GM12878 (cell line): ENCODE measurements at regions not wholly inside any gene's neighbourhood (a gene's known extent, or its start where the extent isn't known, plus 50 kb on each side); places are given as distances from the start of the nearest gene placed in this dataset.

Source experiments
- MXI1 ChIP-seq: fragments of 150-350 bp; IDR thresholded peaks from 2 replicates; pipeline ENCODE4 v1.6.1; 2011; ENCODE audit warnings: low read depth, mild to moderate bottlenecking, inconsistent platforms, low read length, improper control_type of control experiment
- POLR2A ChIP-seq: IDR thresholded peaks from 2 replicates; pipeline ENCODE4 v1.6.1; 2011; ENCODE audit warnings: low read depth, mild to moderate bottlenecking, low read length
- POLR2AphosphoS5 ChIP-seq: IDR thresholded peaks from 2 replicates; pipeline ENCODE4 v1.6.1; 2011; ENCODE audit warnings: mild to moderate bottlenecking, low read length, inconsistent platforms
- SPI1 ChIP-seq: IDR thresholded peaks from 2 replicates; pipeline ENCODE4 v1.6.1; 2011; ENCODE audit warnings: low read depth, mild to moderate bottlenecking, low read length, moderate library complexity, borderline replicate concordance; ENCODE audit not compliant: insufficient read depth
- SREBF2 ChIP-seq: IDR thresholded peaks from 2 replicates; pipeline ENCODE4 v1.6.1; 2012; ENCODE audit warnings: mild to moderate bottlenecking, low read length
- TAF1 ChIP-seq: IDR thresholded peaks from 2 replicates; pipeline ENCODE4 v1.6.1; 2011; ENCODE audit warnings: mild to moderate bottlenecking, low read depth, low read length, borderline replicate concordance
- ZNF207 ChIP-seq: fragments of 450-650 bp; IDR thresholded peaks from 2 replicates; pipeline ENCODE4 v1.6.1; 2014; ENCODE audit warnings: antibody characterized with exemption, mild to moderate bottlenecking, borderline replicate concordance
- TF ChIP-seq, protein P1 (sequence below), 3 experiments: IDR thresholded peaks in 2 of 3; conservative IDR thresholded peaks in 1 of 3; 2 replicates each; pipeline ENCODE4 v1.5.1; 2011; ENCODE audit warnings: low read depth in 3 of 3, low read length in 3 of 3, mild to moderate bottlenecking in 3 of 3, control low read depth in 2 of 3, moderate library complexity in 2 of 3, inconsistent platforms in 1 of 3, mixed read lengths in 1 of 3; ENCODE audit not compliant: control insufficient read depth in 2 of 3, insufficient read depth in 1 of 3; ENCODE audit errors: extremely low read depth in 1 of 3
- TF ChIP-seq, protein P2 (sequence below): fragments of 450-650 bp; IDR thresholded peaks from 2 replicates; pipeline ENCODE4 v1.6.1; 2017; ENCODE audit warnings: mild to moderate bottlenecking, moderate library complexity

DNA sequence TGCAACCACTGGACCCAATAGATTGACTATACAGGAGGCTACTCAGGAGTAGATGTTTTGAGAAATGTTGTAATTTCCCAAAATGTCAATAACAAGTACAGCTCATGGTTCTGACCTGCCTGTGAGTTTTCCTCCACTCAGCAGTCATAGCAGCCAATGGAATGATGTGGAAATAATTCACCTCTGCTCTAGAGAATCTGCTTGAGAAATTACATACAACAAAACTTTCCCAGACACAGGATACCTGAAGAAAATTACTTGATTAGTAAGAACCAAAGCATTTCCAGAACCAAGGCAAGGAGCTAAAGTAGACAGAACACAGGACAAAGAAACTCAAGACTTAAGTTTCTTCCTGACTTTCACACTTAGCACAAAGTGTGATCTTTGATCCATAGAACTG lies 218.9 kb upstream of the SETMAR start:
- no peak for TF ChIP-seq TAF1
- no peak for TF ChIP-seq POLR2AphosphoS5
- no peak for TF ChIP-seq MXI1
- no peak for TF ChIP-seq SPI1
- TF ChIP-seq ZNF207 = no peak
- TF ChIP-seq, protein P1, sequence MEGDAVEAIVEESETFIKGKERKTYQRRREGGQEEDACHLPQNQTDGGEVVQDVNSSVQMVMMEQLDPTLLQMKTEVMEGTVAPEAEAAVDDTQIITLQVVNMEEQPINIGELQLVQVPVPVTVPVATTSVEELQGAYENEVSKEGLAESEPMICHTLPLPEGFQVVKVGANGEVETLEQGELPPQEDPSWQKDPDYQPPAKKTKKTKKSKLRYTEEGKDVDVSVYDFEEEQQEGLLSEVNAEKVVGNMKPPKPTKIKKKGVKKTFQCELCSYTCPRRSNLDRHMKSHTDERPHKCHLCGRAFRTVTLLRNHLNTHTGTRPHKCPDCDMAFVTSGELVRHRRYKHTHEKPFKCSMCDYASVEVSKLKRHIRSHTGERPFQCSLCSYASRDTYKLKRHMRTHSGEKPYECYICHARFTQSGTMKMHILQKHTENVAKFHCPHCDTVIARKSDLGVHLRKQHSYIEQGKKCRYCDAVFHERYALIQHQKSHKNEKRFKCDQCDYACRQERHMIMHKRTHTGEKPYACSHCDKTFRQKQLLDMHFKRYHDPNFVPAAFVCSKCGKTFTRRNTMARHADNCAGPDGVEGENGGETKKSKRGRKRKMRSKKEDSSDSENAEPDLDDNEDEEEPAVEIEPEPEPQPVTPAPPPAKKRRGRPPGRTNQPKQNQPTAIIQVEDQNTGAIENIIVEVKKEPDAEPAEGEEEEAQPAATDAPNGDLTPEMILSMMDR (IDR thresholded peaks at IDR 0.05 in 2 of 3, conservative IDR thresholded peaks at IDR 0.05 in 1 of 3; ENCODE audit: control insufficient read depth in 2 of 3, extremely low read depth in 1 of 3, insufficient read depth in 1 of 3, low read depth in 3 of 3, low read length in 3 of 3) = no peak
- TF ChIP-seq, protein P2, sequence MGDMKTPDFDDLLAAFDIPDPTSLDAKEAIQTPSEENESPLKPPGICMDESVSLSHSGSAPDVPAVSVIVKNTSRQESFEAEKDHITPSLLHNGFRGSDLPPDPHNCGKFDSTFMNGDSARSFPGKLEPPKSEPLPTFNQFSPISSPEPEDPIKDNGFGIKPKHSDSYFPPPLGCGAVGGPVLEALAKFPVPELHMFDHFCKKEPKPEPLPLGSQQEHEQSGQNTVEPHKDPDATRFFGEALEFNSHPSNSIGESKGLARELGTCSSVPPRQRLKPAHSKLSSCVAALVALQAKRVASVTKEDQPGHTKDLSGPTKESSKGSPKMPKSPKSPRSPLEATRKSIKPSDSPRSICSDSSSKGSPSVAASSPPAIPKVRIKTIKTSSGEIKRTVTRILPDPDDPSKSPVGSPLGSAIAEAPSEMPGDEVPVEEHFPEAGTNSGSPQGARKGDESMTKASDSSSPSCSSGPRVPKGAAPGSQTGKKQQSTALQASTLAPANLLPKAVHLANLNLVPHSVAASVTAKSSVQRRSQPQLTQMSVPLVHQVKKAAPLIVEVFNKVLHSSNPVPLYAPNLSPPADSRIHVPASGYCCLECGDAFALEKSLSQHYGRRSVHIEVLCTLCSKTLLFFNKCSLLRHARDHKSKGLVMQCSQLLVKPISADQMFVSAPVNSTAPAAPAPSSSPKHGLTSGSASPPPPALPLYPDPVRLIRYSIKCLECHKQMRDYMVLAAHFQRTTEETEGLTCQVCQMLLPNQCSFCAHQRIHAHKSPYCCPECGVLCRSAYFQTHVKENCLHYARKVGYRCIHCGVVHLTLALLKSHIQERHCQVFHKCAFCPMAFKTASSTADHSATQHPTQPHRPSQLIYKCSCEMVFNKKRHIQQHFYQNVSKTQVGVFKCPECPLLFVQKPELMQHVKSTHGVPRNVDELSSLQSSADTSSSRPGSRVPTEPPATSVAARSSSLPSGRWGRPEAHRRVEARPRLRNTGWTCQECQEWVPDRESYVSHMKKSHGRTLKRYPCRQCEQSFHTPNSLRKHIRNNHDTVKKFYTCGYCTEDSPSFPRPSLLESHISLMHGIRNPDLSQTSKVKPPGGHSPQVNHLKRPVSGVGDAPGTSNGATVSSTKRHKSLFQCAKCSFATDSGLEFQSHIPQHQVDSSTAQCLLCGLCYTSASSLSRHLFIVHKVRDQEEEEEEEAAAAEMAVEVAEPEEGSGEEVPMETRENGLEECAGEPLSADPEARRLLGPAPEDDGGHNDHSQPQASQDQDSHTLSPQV = no peak
- no peak for TF ChIP-seq SREBF2
- TF ChIP-seq POLR2A = no peak
